OCI-LY7 (cell line): ENCODE measurements at regions not wholly inside any gene's neighbourhood (a gene's known extent, or its start where the extent isn't known, plus 50 kb on each side); places are given as distances from the start of the nearest gene placed in this dataset.

Source experiments
- BruUV-seq: library from RNA; stranded (reverse); fragments of 400-500 nt; replicated peaks from 2 replicates; lab custom pipeline; 2021; lab: Mats Ljungman, UMichigan
- CTCF ChIA-PET: fragments of 300-600 bp; sonication (Branson Sonifier 250); formaldehyde crosslinking; loops from one replicate; lab custom pipeline; 2022; ENCODE audit warnings: antibody characterized with exemption; ENCODE audit not compliant: unreplicated experiment; lab: Charles Lee
- POLR2A ChIA-PET: fragments of 300-600 bp; sonication (Branson Sonifier 250); formaldehyde crosslinking; loops from one replicate; lab custom pipeline; 2022; ENCODE audit warnings: antibody characterized with exemption; lab: Charles Lee
- DNase-seq: peaks from one replicate; pipeline ENCODE4 v3.0.0-alpha.2; 2015; ENCODE audit warnings: low spot score
- H2AFZ ChIP-seq: fragments of 200-600 bp; sonication (generic), shearing (Covaris generic); 2 replicates; pipeline ENCODE4 v1.6.1; 2014; ENCODE audit warnings: mild to moderate bottlenecking, antibody characterized with exemption, low read length, moderate library complexity
- H3K27ac ChIP-seq: fragments of 200-600 bp; sonication (generic); 2 replicates; pipeline ENCODE4 v1.5.1; 2014; ENCODE audit warnings: mixed run types, low read depth, mild to moderate bottlenecking, moderate library complexity, low read length, inconsistent platforms; ENCODE audit not compliant: poor library complexity, severe bottlenecking
- H3K36me3 ChIP-seq: fragments of 200-600 bp; sonication (generic); 2 replicates; pipeline ENCODE4 v1.6.1; 2014; ENCODE audit warnings: mild to moderate bottlenecking, antibody characterized with exemption, low read length, moderate library complexity, mixed read lengths; ENCODE audit not compliant: insufficient read depth
- H3K4me1 ChIP-seq: fragments of 200-600 bp; sonication (generic); 2 replicates; pipeline ENCODE4 v1.5.1; 2014; ENCODE audit warnings: mild to moderate bottlenecking, low read length; ENCODE audit not compliant: insufficient read depth, poor library complexity, severe bottlenecking
- H3K4me2 ChIP-seq: fragments of 200-600 bp; sonication (generic); 2 replicates; pipeline ENCODE4 v1.6.1; 2014; ENCODE audit warnings: mild to moderate bottlenecking, low read length
- H3K4me3 ChIP-seq: fragments of 200-600 bp; sonication (generic); 2 replicates; pipeline ENCODE4 v1.5.1; 2014; ENCODE audit warnings: mild to moderate bottlenecking, low read depth, low read length; ENCODE audit not compliant: poor library complexity, severe bottlenecking
- H3K79me2 ChIP-seq: fragments of 200-600 bp; sonication (generic); 2 replicates; pipeline ENCODE4 v1.6.1; 2016; ENCODE audit warnings: low read depth, mild to moderate bottlenecking, low read length, moderate library complexity, mixed read lengths; ENCODE audit not compliant: insufficient read depth
- H3K9me2 ChIP-seq: fragments of 200-600 bp; sonication (generic); 2 replicates; pipeline ENCODE4 v1.6.1; 2016; ENCODE audit warnings: mild to moderate bottlenecking, low read length, mixed read lengths; ENCODE audit not compliant: insufficient read depth
- H3K9me3 ChIP-seq: fragments of 200-600 bp; sonication (generic); 2 replicates; pipeline ENCODE4 v1.6.1; 2014; ENCODE audit warnings: mild to moderate bottlenecking, mixed run types, low read length, mixed read lengths
- H4K20me1 ChIP-seq: fragments of 200-600 bp; sonication (generic); 2 replicates; pipeline ENCODE4 v1.6.1; 2014; ENCODE audit warnings: mild to moderate bottlenecking, antibody characterized with exemption, low read length, moderate library complexity, mixed read lengths; ENCODE audit not compliant: insufficient read depth
- EZH2phosphoT487 ChIP-seq: fragments of 200-600 bp; sonication (generic); IDR thresholded peaks from 2 replicates; pipeline ENCODE4 v1.6.1; 2018; ENCODE audit warnings: low read depth, borderline replicate concordance, mild to moderate bottlenecking, mixed run types, antibody characterized with exemption, low read length, moderate library complexity, mixed read lengths
- intact Hi-C: fragments of 100-400 bp; cut with micrococcal nuclease; formaldehyde crosslinking; loops from one replicate; pipeline ENCODE4 v1.10.0; 2022; ENCODE audit not compliant: unreplicated experiment
- TF ChIP-seq, protein P1 (sequence below): fragments of 200-600 bp; sonication (generic); conservative IDR thresholded peaks from 2 replicates; pipeline ENCODE4 v1.5.1; 2014; ENCODE audit warnings: mild to moderate bottlenecking, antibody characterized with exemption, low read length, moderate library complexity, mixed read lengths

DNA sequence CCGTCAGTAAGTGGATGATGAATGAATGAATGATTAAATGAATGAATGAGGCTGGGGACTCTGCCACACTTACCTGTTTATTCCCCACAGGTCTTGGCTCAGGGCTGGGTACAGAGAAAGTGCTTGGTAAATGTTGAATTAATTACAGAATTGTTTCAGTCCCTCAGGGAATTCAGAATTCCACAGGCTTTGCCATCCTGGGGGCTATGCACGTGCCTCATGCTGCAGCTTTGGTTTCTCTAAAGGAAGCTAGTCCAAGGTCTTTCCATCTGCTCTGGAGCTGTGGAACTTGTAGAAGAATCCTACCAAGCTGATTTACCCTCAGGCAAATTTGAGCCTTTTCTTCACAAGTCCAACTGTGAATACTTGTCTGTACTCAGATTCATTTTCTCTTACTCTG, 376.8 kb upstream of the AJAP1 start:
- Histone ChIP-seq H4K20me1 (no peaks in the 10 kb centered on the region), H2AFZ (no peak overlapping the region), H3K36me3 (no peaks in the 10 kb centered on the region), H3K4me1 (no peaks in the 10 kb centered on the region), H3K79me2 (no peaks in the 10 kb centered on the region), H3K9me3 (no peaks in the 10 kb centered on the region), H3K9me2 (no peaks in the 10 kb centered on the region), H3K27ac (no peak overlapping the region), H3K4me3 (no peak overlapping the region), H3K4me2 (no peak overlapping the region)
- intact Hi-C loops, result no loop called here
- no TSS peak for BruUV-seq
- DNase-seq, result no peak
- CTCF ChIA-PET, result no interaction called here
- POLR2A ChIA-PET, result no interaction called here
- no peak for TF ChIP-seq EZH2phosphoT487

DNA sequence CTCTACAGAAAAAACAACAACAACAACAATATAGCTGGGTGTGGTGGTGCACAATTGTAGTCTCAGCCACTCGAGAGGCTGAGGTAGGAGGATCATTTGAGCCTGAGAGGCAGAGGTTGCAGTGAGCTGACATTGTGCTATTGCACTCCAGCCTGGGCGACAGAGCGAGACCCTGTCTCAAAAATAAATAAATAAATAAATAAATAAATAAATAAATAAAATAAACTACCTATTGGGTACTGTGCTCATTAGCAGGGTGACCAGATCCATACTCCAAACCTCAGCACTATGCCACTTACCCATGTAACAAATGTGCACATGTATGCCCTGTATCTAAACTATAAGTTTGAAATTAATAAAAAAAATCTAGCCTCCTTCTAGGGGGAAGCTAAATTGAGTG, 369.4 kb upstream of the AJAP1 start:
- Histone ChIP-seq H3K79me2 (no peaks in the 10 kb centered on the region), H3K4me2 (no peak overlapping the region), H3K9me3 (no peaks in the 10 kb centered on the region), H3K4me1 (no peaks in the 10 kb centered on the region), H3K9me2 (no peaks in the 10 kb centered on the region), H3K4me3 (no peak overlapping the region), H3K27ac (no peak overlapping the region), H3K36me3 (no peaks in the 10 kb centered on the region), H4K20me1 (no peaks in the 10 kb centered on the region), H2AFZ (no peak overlapping the region)
- ChIA-PET POLR2A (interaction anchor here (0.6 kb wide), 1 partner anchor 150 kb away, joined by 3 read pairs; no protein-coding TSS in a partner anchor), CTCF (no interaction called here)
- intact Hi-C loops, result no loop called here
- TF ChIP-seq, protein P1, sequence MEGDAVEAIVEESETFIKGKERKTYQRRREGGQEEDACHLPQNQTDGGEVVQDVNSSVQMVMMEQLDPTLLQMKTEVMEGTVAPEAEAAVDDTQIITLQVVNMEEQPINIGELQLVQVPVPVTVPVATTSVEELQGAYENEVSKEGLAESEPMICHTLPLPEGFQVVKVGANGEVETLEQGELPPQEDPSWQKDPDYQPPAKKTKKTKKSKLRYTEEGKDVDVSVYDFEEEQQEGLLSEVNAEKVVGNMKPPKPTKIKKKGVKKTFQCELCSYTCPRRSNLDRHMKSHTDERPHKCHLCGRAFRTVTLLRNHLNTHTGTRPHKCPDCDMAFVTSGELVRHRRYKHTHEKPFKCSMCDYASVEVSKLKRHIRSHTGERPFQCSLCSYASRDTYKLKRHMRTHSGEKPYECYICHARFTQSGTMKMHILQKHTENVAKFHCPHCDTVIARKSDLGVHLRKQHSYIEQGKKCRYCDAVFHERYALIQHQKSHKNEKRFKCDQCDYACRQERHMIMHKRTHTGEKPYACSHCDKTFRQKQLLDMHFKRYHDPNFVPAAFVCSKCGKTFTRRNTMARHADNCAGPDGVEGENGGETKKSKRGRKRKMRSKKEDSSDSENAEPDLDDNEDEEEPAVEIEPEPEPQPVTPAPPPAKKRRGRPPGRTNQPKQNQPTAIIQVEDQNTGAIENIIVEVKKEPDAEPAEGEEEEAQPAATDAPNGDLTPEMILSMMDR, result no peak
- TF ChIP-seq EZH2phosphoT487, result no peak
- BruUV-seq, result no TSS peak
- no peak for DNase-seq

DNA sequence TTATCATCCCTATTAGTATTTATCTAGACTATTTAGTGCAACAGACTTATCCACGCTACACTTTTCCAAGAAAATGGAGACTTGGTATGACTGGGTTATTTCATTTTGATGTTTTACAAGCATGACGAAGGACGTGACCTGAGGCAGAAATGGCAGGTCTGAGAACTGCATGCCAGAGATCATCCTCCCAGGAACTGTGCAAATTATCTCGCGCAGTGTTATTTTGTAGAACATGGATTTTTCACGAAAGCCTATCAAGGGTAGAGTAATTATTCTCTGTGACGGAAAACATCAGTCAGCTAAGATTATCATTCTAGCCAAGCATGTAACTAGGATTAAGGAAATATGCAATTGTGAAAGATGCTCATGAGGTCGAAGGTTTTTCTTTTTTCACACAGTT, 361.5 kb upstream of the AJAP1 start:
- no peak overlapping the region for H3K4me3 ChIP-seq
- no peak for DNase-seq
- no peaks in the 10 kb centered on the region for H3K9me2 ChIP-seq
- no peak overlapping the region for H2AFZ ChIP-seq
- intact Hi-C loops, result no loop called here
- TF ChIP-seq EZH2phosphoT487, result no peak
- TF ChIP-seq, protein P1, result no peak
- no peaks in the 10 kb centered on the region for H3K79me2 ChIP-seq
- BruUV-seq, result no TSS peak
- H3K27ac ChIP-seq, result no peak overlapping the region
- no peaks in the 10 kb centered on the region for H3K36me3 ChIP-seq
- no peaks in the 10 kb centered on the region for H3K4me1 ChIP-seq
- no peak overlapping the region for H3K4me2 ChIP-seq
- no peaks in the 10 kb centered on the region for H4K20me1 ChIP-seq
- CTCF ChIA-PET, result no interaction called here
- POLR2A ChIA-PET, result no interaction called here
- H3K9me3 ChIP-seq, result no peaks in the 10 kb centered on the region
